ENCODE measurements at regions not wholly inside any gene's neighbourhood (a gene's known extent, or its start where the extent isn't known, plus 50 kb on each side); places are given as distances from the start of the nearest gene placed in this dataset.

DNA sequence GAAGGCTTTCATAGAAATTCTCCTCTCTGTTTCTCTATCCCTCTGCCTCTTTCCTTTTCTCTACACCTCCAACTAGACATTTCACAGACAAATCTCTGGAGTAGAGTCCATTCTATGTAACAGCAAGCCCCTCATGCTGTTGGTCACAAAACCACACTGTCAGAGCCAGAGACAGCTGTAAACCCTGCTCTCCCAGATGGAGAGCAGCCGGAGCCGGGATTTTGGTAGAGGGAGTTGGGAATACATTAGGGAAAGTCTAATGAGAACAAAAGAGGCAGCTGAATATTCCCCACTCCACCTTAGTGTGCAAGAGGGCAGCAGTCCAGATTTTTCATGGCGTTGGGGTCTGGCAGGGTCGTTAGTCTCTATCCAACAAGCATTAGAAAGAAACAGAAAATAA, 68.3 kb upstream of the EDN1 start:
- no peak for DNase-seq

DNA sequence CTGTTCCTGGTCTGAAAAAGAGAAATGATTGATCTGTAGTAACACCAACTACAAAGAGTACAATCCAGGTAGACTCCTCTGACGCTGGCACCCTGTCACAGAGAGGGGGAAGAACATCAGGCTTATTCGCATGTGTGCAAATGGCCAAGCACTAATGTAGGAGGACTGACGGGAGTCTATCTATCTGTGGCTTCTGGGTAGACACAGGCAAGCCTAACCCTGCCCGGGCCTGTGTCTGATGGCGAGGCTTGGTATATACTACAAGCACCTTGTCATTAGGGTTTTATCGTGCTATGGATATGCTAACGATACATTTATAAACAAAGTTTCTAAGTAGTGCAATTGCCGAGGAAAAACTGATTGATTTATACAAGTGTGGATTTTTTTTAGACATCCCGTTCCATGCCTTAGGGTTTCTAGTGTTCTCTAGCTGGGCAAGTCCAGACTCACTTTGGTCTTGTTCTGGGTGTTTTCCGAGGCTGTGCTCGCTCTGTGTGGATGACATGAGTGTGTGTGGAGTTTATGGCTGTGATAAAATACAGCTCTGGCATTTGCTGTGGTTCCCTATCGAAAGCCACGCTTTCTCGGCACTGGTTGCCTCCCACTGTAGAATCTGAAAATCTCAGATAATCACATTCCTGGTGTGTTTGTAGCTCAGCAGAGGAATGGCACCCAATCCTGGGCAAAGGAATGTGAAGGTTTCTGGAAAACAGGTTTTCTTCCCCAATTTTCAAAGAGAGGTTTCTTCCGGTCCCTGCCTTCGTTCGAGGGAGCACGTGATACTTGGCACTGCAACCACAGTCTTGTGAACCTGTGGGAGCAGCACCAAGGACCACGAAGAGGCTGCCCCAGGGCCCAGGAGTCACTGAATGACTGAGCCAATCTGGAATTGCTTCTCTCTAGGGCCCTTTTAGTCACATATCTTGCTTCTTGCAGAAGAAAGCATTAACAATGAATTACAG, 67.5 kb upstream of the EDN1 start:
- no peak for DNase-seq

- DNase-seq, result no peak
Observed at GRCh38 chr6:12223383-12223782, 66.8 kb upstream of the EDN1 start.

GRCh38 chr6:12224251-12224650, 65.9 kb upstream of the EDN1 start:
- DNase-seq, result no peak

DNA sequence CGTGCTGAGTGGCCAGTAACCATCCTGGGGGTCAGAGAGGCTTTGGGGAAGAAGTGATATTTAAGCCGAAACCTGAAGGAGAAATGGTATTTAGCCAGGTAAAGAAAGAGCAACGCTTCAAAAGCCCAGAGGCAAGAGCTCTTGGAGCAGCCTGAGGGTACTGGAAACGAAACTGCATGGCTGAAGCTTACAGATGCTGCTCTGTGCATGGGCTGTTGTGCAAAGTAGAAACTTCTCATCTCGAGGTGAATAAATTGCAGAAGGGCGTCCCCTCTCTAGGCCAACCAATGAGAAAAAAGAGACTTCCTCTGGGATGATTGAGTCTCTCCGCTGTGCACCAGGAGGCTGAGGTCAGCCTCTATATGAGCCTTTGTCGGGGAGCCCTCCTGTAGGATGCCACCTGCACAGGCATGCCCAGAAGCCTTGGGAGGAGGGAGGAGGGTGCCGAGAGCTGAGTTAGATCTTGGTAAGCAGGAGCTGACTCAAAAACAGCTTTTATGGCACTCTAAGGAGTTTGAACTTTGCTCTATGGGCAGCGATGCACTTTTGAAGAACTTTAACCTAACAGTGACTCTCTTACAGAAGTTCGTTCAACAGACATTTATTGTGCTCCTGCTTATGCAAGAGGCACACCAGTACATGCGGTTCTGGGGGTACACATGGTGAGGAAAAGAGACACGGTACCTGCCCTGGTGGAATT, 61.6 kb upstream of the EDN1 start:
- no peak for DNase-seq

DNA sequence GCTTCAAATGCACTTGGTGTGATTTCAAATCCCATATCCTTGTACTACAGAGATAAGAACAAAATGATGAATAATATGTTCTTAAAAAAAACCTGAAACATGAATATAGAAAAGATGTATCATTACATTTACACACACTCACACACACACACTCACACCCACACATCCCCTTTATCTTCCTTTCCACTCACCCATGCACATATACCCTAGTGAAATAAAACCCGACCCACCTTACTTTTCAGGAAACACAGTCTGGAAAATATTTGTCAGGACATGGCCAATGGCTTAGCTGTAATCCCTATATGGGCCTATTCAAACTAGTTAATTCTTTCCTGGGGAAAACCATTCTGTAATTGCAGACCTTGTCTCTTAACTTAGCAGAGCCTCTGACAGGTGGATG, 60.8 kb upstream of the EDN1 start:
- peak in 1 of 2 experiments; percentile 41 for DNase-seq

DNA sequence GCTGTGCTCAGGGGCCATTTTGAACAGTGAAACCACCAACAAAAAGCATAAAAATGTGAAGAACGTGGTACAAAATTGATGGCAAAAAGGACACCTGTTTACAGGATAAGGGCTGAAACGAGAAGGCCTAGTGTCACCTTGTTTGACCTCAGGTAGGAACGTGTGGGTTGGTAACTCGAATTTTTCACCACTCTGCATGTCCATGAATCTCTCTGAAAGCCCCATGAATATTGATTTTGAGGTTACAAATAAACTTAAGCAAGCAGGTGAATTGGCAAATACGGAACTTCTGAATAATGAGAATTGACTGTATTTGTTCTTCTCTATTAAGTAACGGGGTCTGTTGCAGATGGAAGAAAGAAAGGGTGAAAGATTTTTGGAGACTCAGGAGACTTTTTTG, 59.6 kb upstream of the EDN1 start:
- DNase-seq, result no peak

- no peak for DNase-seq
Observed at GRCh38 chr6:12232339-12232738, 57.8 kb upstream of the EDN1 start.

- no peak for DNase-seq
Observed at GRCh38 chr6:12232821-12233220, 57.3 kb upstream of the EDN1 start.

DNA sequence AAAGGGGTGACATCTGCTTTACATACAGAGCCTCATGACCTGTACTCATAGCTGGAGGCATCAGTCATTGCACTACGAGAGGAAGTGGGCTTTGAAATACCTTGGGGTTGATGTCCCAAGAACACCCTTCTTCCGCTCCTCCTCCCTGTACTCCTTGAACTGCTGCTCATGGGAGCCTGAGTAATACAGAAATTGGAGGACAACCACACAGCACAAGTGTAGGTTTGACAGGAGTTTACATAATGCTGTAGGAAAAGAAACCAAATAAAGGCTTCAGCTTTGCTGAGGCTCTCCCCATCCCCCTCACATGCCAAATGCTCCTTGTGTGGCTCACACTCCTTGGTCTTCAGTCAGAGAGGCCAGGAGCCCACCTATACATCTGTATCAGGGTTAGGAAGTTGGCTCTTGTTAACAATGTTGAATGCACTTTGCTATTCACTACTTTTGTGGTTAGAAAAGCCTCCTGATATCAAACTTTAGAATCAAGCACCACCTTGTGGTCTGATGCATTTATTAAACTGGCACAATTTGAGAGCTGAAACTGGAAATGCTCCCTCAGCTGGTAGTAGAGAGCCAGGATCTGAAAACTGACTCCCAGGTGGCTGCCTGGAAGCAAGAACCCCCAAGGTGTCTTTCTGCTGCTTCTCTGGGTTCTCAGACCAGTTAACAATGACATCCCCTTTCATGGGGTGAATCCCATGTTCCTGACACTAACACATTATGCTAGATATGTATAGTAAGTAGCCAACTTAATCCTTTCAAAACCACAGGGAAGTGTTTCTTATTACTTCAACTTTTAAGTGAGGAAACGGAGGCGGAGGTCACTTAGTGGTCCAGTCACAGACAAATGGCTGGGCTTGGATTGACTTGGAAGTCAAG, 56.2 kb upstream of the EDN1 start:
- DNase-seq, result peak in 1 of 2 experiments; percentile 19

GRCh38 chr6:12235341-12235740, 54.8 kb upstream of the EDN1 start:
- DNase-seq, result no peak

DNA sequence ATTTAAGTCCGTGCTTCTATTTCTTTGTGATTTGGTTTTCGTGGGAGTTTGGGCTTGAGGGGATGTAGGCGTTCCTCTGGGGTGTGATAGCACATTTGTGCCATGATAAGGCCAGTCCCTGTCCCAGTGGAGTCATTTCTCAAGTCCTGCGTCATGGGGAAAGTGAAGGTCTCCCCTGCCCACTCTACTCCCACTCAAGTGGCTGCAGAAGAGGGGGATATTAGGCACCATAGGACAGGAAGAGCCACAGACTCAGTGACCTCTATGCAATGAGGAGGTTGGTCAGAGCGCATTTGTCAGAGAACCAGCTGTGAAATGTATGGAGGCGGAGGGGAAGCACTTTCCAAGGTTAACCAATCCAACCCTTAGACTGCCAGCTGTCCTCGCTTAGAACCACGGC, 51.9 kb upstream of the EDN1 start:
- no peak for DNase-seq
